Panc1 (cell line): ENCODE measurements at regions not wholly inside any gene's neighbourhood (a gene's known extent, or its start where the extent isn't known, plus 50 kb on each side); places are given as distances from the start of the nearest gene placed in this dataset.
"Not testable (repeated sequence)": the region's sequence is repeated elsewhere in the genome, so short reads cannot be mapped to it uniquely, and the experiment has no call there.

Experiments
- ATAC-seq: fragments of 200-7000 bp; cut with Tn5 transposase; 2 replicates; pipeline ENCODE4 v1.9.1; 2020; ENCODE audit warnings: mild to moderate bottlenecking, moderate library complexity
- BruUV-seq: library from RNA; stranded (reverse); fragments of 400-500 nt; replicated peaks from 2 replicates; lab custom pipeline; 2021; lab: Mats Ljungman, UMichigan
- CTCF ChIA-PET: fragments of 300-600 bp; sonication (Branson Sonifier 250); formaldehyde crosslinking; loops from one replicate; lab custom pipeline; 2022; ENCODE audit warnings: antibody characterized with exemption; lab: Charles Lee
- POLR2A ChIA-PET: fragments of 300-600 bp; sonication (Branson Sonifier 250); formaldehyde crosslinking; loops from one replicate; lab custom pipeline; 2022; ENCODE audit warnings: antibody characterized with exemption; lab: Charles Lee
- DNase-seq: peaks from one replicate; pipeline ENCODE4 v3.0.0-alpha.2; 2010; ENCODE audit warnings: low read depth, low spot score
- H3K27ac ChIP-seq: 2 replicates; pipeline ENCODE4 v1.5.1; 2011; ENCODE audit warnings: mild to moderate bottlenecking, low read length, inconsistent platforms
- H3K27me3 ChIP-seq: fragments of 200-500 bp; sonication (Bioruptor generic); 2 replicates; pipeline ENCODE4 v1.6.0; 2014; ENCODE audit warnings: low read length, inconsistent platforms; ENCODE audit not compliant: control insufficient read depth, insufficient read depth
- H3K36me3 ChIP-seq: fragments of 200-500 bp; sonication (Bioruptor generic); 2 replicates; pipeline ENCODE4 v1.5.1; 2014; ENCODE audit warnings: inconsistent platforms, mild to moderate bottlenecking, low read length, moderate library complexity; ENCODE audit not compliant: control insufficient read depth, insufficient read depth
- H3K4me1 ChIP-seq: 2 replicates; pipeline ENCODE4 v1.5.1; 2011; ENCODE audit warnings: inconsistent platforms, mild to moderate bottlenecking, low read length, moderate library complexity; ENCODE audit not compliant: control insufficient read depth, insufficient read depth
- H3K4me3 ChIP-seq, 2 experiments: 2 replicates each; pipeline ENCODE4 v1.5.1; 2011 to 2012; ENCODE audit warnings: low read depth in 2 of 2, low read length in 2 of 2, mild to moderate bottlenecking in 2 of 2, inconsistent platforms in 1 of 2, moderate library complexity in 1 of 2
- H3K9me3 ChIP-seq: fragments of 200-500 bp; sonication (Bioruptor generic); 2 replicates; pipeline ENCODE4 v1.5.1; 2014; ENCODE audit warnings: low read depth, mild to moderate bottlenecking, inconsistent platforms, low read length, moderate library complexity; ENCODE audit not compliant: control insufficient read depth, insufficient read depth
- POLR2AphosphoS5 ChIP-seq: IDR thresholded peaks from 2 replicates; pipeline ENCODE4 v1.6.1; 2012; ENCODE audit warnings: mild to moderate bottlenecking, low read depth, low read length, moderate library complexity
- REST ChIP-seq, 2 experiments: IDR thresholded peaks; 2 replicates each; pipeline ENCODE4 v1.6.1; 2011 to 2012; ENCODE audit warnings: low read depth in 2 of 2, control low read depth in 1 of 2, low read length in 1 of 2, mild to moderate bottlenecking in 1 of 2, moderate library complexity in 1 of 2; ENCODE audit not compliant: insufficient read depth in 1 of 2
- SIN3A ChIP-seq: IDR thresholded peaks from 2 replicates; pipeline ENCODE4 v1.6.1; 2012; ENCODE audit warnings: low read depth, mild to moderate bottlenecking, low read length, moderate library complexity, borderline replicate concordance; ENCODE audit not compliant: insufficient read depth
- TCF7L2 ChIP-seq: IDR thresholded peaks from 2 replicates; pipeline ENCODE4 v1.6.1; 2011; ENCODE audit warnings: mild to moderate bottlenecking, low read depth, low read length, inconsistent platforms
- in situ Hi-C: cut with HindIII; loops from 2 replicates; pipeline ENCODE4 v1.10.0; 2016; ENCODE audit warnings: low sequenced_read_pairs, low pct_unique_long_range_greater_than_20kb
- intact Hi-C: fragments of 100-400 bp; cut with micrococcal nuclease; formaldehyde crosslinking; loops from one replicate; pipeline ENCODE4 v1.10.0; 2022; ENCODE audit not compliant: unreplicated experiment
- TF ChIP-seq, protein P1 (sequence below): fragments of 450-650 bp; IDR thresholded peaks from 2 replicates; pipeline ENCODE4 v1.5.1; 2017; ENCODE audit warnings: mild to moderate bottlenecking

GRCh38 chr14:105739331-105740102, 213.1 kb downstream of the TMEM121 start:
- in situ Hi-C loops: no loop called here
- no peak for DNase-seq
- TF ChIP-seq, protein P1, sequence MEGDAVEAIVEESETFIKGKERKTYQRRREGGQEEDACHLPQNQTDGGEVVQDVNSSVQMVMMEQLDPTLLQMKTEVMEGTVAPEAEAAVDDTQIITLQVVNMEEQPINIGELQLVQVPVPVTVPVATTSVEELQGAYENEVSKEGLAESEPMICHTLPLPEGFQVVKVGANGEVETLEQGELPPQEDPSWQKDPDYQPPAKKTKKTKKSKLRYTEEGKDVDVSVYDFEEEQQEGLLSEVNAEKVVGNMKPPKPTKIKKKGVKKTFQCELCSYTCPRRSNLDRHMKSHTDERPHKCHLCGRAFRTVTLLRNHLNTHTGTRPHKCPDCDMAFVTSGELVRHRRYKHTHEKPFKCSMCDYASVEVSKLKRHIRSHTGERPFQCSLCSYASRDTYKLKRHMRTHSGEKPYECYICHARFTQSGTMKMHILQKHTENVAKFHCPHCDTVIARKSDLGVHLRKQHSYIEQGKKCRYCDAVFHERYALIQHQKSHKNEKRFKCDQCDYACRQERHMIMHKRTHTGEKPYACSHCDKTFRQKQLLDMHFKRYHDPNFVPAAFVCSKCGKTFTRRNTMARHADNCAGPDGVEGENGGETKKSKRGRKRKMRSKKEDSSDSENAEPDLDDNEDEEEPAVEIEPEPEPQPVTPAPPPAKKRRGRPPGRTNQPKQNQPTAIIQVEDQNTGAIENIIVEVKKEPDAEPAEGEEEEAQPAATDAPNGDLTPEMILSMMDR: no peak
- TF ChIP-seq REST (IDR thresholded peaks at IDR 0.05; ENCODE audit: insufficient read depth in 1 of 2, low read depth in 2 of 2, low read length in 1 of 2): no peak
- TF ChIP-seq POLR2AphosphoS5: no peak
- TF ChIP-seq SIN3A: no peak
- TF ChIP-seq TCF7L2: no peak
- ChIA-PET POLR2A (no interaction called here), CTCF (no interaction called here)
- Histone ChIP-seq H3K27me3 (no peaks in the 10 kb centered on the region), H3K36me3 (no peaks in the 10 kb centered on the region), H3K9me3 (no peaks in the 10 kb centered on the region), H3K4me3 (no peak overlapping the region), H3K4me1 (no peaks in the 10 kb centered on the region), H3K27ac (no peak overlapping the region)
- no peak for ATAC-seq
- BruUV-seq: no TSS peak
- intact Hi-C loops: no loop called here

DNA sequence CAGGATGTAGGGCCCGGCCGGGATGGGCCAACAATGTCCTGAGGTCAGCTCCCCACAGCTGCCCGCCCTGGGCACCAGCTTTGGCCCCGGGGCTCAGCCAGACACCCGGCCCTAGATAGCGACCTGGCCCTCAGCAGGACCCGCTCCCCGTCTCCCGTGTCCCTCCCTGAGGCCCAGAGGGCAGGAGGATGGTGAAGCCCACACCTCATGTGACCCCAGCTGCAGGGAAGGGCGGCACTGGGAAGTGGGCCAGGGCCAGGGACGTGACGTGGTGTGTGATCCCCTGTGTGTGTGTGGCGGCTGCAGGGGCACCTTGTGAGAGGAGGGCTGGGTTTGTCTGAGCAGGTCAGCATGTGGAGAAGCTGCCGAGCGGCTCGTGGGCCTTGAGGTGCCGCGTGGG, 213.9 kb downstream of the TMEM121 start:
- POLR2A ChIA-PET, H3K4me1 ChIP-seq, ATAC-seq, CTCF ChIA-PET, in situ Hi-C loops, H3K27ac ChIP-seq, H3K27me3 ChIP-seq, H3K9me3 ChIP-seq, DNase-seq, BruUV-seq, H3K36me3 ChIP-seq, intact Hi-C loops, H3K4me3 ChIP-seq: not testable (repeated sequence)

- ATAC-seq: not testable (repeated sequence)
Observed at GRCh38 chr14:105740961-105741360, 214.6 kb downstream of the TMEM121 start.

DNA sequence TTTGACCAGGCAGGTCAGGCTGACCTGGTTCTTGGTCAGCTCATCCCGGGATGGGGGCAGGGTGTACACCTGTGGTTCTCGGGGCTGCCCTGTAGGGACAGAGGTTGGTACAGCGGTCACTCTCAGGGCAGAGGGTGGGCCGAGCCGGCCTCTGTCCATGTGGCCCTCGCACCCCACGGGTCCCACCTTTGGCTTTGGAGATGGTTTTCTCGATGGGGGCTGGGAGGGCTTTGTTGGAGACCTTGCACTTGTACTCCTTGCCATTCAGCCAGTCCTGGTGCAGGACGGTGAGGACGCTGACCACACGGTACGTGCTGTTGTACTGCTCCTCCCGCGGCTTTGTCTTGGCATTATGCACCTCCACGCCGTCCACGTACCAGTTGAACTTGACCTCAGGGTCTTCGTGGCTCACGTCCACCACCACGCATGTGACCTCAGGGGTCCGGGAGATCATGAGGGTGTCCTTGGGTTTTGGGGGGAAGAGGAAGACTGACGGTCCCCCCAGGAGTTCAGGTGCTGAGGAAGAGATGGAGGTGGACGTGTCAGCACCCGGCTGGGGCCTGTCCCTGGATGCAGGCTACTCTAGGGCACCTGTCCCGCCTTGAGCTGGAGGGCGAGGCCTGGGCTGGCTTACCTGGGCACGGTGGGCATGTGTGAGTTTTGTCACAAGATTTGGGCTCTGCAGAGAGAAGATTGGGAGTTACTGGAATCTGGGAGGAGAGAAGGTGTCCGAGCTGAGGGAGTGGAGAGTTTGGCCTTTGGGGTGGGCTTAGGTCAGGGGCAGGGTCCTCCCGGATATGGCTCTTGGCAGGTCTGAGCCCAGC, 215.5 kb downstream of the TMEM121 start:
- BruUV-seq, H3K4me1 ChIP-seq, H3K36me3 ChIP-seq, intact Hi-C loops, ATAC-seq, H3K9me3 ChIP-seq, POLR2A ChIA-PET, H3K27ac ChIP-seq, DNase-seq, CTCF ChIA-PET, H3K4me3 ChIP-seq, in situ Hi-C loops, H3K27me3 ChIP-seq: not testable (repeated sequence)

More at GRCh38 chr14:105740961-105741360, 214.6 kb downstream of the TMEM121 start:
- H3K9me3 ChIP-seq, H3K27me3 ChIP-seq, DNase-seq, H3K36me3 ChIP-seq, H3K4me1 ChIP-seq, in situ Hi-C loops, POLR2A ChIA-PET, H3K4me3 ChIP-seq, intact Hi-C loops, BruUV-seq, CTCF ChIA-PET, H3K27ac ChIP-seq: not testable (repeated sequence)
